Body of pancreas (tissue), 4 donors: ENCODE measurements at regions not wholly inside any gene's neighbourhood (a gene's known extent, or its start where the extent isn't known, plus 50 kb on each side); places are given as distances from the start of the nearest gene placed in this dataset.

Experiments
- ATAC-seq: fragments of 150-250 bp; one replicate; pipeline ENCODE4 v1.9.1; 2016
- DNase-seq, 4 donors: peaks; one replicate each; pipeline ENCODE4 v3.0.0-alpha.2; 2019
- H3K27ac ChIP-seq, 4 donors: fragments of 200-600 bp; sonication (generic); 1 replicate in 3 of 4; 2 replicates in 1 of 4; pipeline versions ENCODE4 v1.5.1 to v1.6.1; 2016 to 2019; ENCODE audit warnings: mild to moderate bottlenecking in 1 of 4, mixed read lengths in 1 of 4, moderate library complexity in 1 of 4
- H3K27me3 ChIP-seq, 2 donors: fragments of 200-600 bp; sonication (generic); one replicate each; pipeline ENCODE4 v1.6.0; 2016; ENCODE audit warnings: mild to moderate bottlenecking in 1 of 2
- H3K36me3 ChIP-seq, 2 donors: fragments of 200-600 bp; sonication (generic); replicated peaks in 1 of 2; 2 replicates each; pipeline ENCODE4 v1.5.1; 2016; ENCODE audit warnings: low read depth in 2 of 2; ENCODE audit not compliant: insufficient read depth in 1 of 2
- H3K4me1 ChIP-seq: fragments of 200-600 bp; sonication (generic); one replicate; pipeline ENCODE4 v1.6.0; 2016
- H3K4me3 ChIP-seq, 2 donors: fragments of 200-600 bp; sonication (generic); 1 replicate in 1 of 2; 2 replicates in 1 of 2; pipeline ENCODE4 v1.5.1; 2016 to 2019
- H3K9me3 ChIP-seq, 3 donors: fragments of 200-600 bp; sonication (generic); 1 replicate in 2 of 3; 2 replicates in 1 of 3; pipeline ENCODE4 v1.5.1; 2016
- POLR2A ChIP-seq, 3 donors: fragments of 450-650 bp; IDR thresholded peaks; one replicate each; pipeline ENCODE4 v1.6.1; 2016; ENCODE audit warnings: antibody characterized with exemption in 3 of 3, mild to moderate bottlenecking in 2 of 3
- WGBS, 2 donors: methylation state at CpG; one replicate each; pipeline ENCODE4 v1.1.5; 2017; 5-methylcytosine and 5-hydroxymethylcytosine counted together
- intact Hi-C: fragments of 100-400 bp; cut with DNase I; formaldehyde crosslinking; loops from one replicate; pipeline ENCODE4 v1.15.1; 2023
- TF ChIP-seq, protein P1 (sequence below), 7 experiments: fragments of 450-650 bp in 4 of 7; fragments of 200-600 bp in 3 of 7; sonication (generic) in 3 of 7; IDR thresholded peaks; one replicate each; pipeline ENCODE4 v1.5.1; 2016 to 2019; ENCODE audit warnings: antibody characterized with exemption in 7 of 7

DNA sequence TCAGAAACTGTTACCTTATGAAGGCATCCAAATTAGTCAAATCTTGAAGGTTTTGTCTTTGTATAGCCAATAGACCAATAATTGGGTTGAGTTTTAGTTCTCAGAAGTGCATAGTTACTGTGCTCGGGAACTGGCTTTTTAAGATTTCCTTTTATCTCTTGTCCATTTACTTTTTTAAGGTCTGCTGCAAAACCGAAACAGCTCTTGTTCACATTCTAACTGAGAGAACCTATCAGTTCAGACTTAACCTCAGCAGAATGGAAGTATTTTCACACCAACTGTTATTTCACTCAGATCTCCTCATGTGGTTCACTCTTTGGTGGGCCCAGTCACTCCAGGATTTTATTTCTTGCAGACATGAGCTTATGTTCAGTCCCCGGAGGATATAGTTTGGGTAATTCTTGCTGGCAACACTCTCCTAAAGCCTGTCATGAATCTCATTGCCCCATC lies 55.5 kb downstream of the TPBG start:
- no peak overlapping the region for H3K4me3 ChIP-seq
- no peaks in the 10 kb centered on the region for H3K9me3 ChIP-seq
- H3K4me1 ChIP-seq, result no peaks in the 10 kb centered on the region
- ATAC-seq (no peak), DNase-seq (no peak)
- H3K36me3 ChIP-seq, result no peaks in the 10 kb centered on the region
- TF ChIP-seq, protein P1, sequence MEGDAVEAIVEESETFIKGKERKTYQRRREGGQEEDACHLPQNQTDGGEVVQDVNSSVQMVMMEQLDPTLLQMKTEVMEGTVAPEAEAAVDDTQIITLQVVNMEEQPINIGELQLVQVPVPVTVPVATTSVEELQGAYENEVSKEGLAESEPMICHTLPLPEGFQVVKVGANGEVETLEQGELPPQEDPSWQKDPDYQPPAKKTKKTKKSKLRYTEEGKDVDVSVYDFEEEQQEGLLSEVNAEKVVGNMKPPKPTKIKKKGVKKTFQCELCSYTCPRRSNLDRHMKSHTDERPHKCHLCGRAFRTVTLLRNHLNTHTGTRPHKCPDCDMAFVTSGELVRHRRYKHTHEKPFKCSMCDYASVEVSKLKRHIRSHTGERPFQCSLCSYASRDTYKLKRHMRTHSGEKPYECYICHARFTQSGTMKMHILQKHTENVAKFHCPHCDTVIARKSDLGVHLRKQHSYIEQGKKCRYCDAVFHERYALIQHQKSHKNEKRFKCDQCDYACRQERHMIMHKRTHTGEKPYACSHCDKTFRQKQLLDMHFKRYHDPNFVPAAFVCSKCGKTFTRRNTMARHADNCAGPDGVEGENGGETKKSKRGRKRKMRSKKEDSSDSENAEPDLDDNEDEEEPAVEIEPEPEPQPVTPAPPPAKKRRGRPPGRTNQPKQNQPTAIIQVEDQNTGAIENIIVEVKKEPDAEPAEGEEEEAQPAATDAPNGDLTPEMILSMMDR (IDR thresholded peaks at IDR 0.05), result no peak
- no peak for TF ChIP-seq POLR2A (IDR thresholded peaks at IDR 0.05)
- WGBS, 2 donors, result 81 to 88% methylated on average over 3 of the region's 3 CpGs
- no peaks in the 10 kb centered on the region for H3K27me3 ChIP-seq
- intact Hi-C loops, result no loop called here
- no peak overlapping the region for H3K27ac ChIP-seq

DNA sequence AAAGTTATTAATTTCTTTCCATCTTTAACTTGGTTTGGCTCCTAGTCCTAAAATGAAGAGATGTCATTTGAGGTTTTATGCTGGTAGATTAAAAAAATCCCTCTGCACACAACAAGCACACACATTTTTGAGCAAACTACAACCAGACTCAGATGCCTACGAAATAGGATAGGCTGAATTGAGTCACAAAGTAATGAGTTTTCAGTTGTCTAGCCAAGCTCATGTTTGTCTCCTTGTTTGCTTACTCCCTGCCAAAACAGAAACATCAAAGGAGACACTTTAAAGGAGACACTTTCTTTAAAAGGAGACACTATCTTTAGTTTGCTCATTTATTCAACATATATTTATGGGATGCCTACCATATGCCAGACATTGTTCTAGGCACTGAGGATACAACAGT lies 56.2 kb downstream of the TPBG start:
- no peaks in the 10 kb centered on the region for H3K36me3 ChIP-seq
- TF ChIP-seq POLR2A (IDR thresholded peaks at IDR 0.05), result no peak
- TF ChIP-seq, protein P1 (IDR thresholded peaks at IDR 0.05), result no peak
- no peak overlapping the region for H3K27ac ChIP-seq
- H3K27me3 ChIP-seq, result no peaks in the 10 kb centered on the region
- H3K4me3 ChIP-seq, result no peak overlapping the region
- WGBS, 2 donors, result 40 to 61% methylated on average over 1 of the region's 1 CpG
- DNase-seq (no peak), ATAC-seq (no peak)
- H3K9me3 ChIP-seq, result no peaks in the 10 kb centered on the region
- no peaks in the 10 kb centered on the region for H3K4me1 ChIP-seq
- intact Hi-C loops, result no loop called here

DNA sequence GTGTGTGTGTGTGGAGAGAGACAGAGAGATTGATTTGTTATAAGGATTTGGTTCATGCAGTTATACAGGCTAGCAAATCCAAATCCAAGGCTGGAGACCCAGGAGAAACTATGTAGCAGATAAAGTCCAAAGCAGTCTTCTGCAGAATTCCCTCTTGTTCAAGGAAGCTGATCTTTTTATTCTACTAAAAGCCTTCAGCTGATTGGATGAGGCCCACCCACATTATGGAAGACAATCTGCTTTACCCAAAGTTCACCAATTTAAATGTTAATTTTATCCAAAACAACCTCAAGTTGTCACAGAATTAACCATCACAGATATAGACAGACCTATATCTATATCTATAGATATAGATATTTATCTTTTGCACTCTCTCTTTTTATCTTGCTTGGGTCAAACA lies 67.0 kb downstream of the TPBG start:
- H3K27me3 ChIP-seq, result no peaks in the 10 kb centered on the region
- TF ChIP-seq, protein P1 (IDR thresholded peaks at IDR 0.05), result no peak
- TF ChIP-seq POLR2A (IDR thresholded peaks at IDR 0.05), result no peak
- no peak overlapping the region for H3K27ac ChIP-seq
- no peak for ATAC-seq
- H3K4me3 ChIP-seq, result no peak overlapping the region
- no peaks in the 10 kb centered on the region for H3K36me3 ChIP-seq
- H3K4me1 ChIP-seq, result no peaks in the 10 kb centered on the region
- H3K9me3 ChIP-seq, result no peaks in the 10 kb centered on the region
- intact Hi-C loops, result no loop called here
- no peak for DNase-seq

DNA sequence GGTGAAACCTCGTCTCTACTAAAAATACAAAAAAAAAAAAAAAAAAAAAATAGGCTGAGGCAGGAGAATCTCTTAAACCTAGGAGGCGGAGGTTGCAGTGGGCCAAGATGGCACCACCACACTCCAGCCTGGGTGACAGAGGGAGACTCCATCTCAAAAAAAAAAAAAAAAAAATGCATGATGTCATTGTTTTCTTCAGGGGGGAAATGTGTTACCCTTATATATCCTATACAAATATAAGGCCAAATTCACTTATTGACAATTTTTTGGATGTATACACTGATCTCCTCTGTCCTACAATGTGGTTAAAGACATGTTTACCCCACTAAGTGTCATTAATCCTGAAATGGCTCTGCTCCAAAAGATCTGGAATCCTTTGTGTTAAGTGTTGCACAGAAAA lies 73.1 kb downstream of the TPBG start:
- no peak overlapping the region for H3K4me3 ChIP-seq
- no peaks in the 10 kb centered on the region for H3K9me3 ChIP-seq
- no peaks in the 10 kb centered on the region for H3K36me3 ChIP-seq
- H3K27ac ChIP-seq, result no peak overlapping the region
- no peaks in the 10 kb centered on the region for H3K4me1 ChIP-seq
- 71 to 90% methylated on average over 2 of the region's 2 CpGs for WGBS, 2 donors
- intact Hi-C loops, result no loop called here
- no peaks in the 10 kb centered on the region for H3K27me3 ChIP-seq
- no peak for TF ChIP-seq POLR2A (IDR thresholded peaks at IDR 0.05)
- TF ChIP-seq, protein P1 (IDR thresholded peaks at IDR 0.05), result no peak
- DNase-seq, result no peak
- ATAC-seq, result no peak

DNA sequence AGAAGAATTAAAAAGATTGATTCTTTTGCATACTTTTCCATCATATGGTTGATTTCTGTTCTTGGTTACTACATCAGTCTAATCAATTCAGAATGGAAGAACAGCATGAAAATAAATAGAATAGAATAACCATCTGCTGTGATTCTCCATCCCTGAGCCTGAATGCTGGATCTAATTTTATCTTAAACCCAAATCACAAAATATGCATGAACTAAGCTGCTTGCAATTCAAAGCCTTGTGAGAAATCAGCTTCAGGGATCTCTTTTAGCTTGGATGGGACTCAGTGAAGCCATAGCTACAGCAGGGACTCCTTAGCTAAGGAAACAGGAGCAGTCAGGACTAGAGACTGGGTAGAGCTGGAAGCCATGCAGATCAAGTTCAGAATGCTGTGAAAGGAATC lies 74.1 kb downstream of the TPBG start:
- DNase-seq (no peak), ATAC-seq (no peak)
- H3K9me3 ChIP-seq, result no peaks in the 10 kb centered on the region
- TF ChIP-seq, protein P1 (IDR thresholded peaks at IDR 0.05), result no peak
- no peak for TF ChIP-seq POLR2A (IDR thresholded peaks at IDR 0.05)
- no peaks in the 10 kb centered on the region for H3K36me3 ChIP-seq
- no peak overlapping the region for H3K27ac ChIP-seq
- no peaks in the 10 kb centered on the region for H3K4me1 ChIP-seq
- intact Hi-C loops, result no loop called here
- H3K4me3 ChIP-seq, result no peak overlapping the region
- no peaks in the 10 kb centered on the region for H3K27me3 ChIP-seq
